Adipocyte (in vitro differentiated cells): ENCODE measurements at regions not wholly inside any gene's neighbourhood (a gene's known extent, or its start where the extent isn't known, plus 50 kb on each side); places are given as distances from the start of the nearest gene placed in this dataset.

Experiments used
- DNase-seq: peaks from one replicate; pipeline ENCODE4 v3.0.0-alpha.2; 2015; ENCODE audit warnings: low read depth
- H3K27me3 ChIP-seq: replicated peaks from 2 replicates; pipeline ENCODE4 v1.7.0; 2013; ENCODE audit warnings: mild to moderate bottlenecking, low read length, moderate library complexity; ENCODE audit not compliant: control insufficient read depth, insufficient read depth
- H3K36me3 ChIP-seq: 2 replicates; pipeline ENCODE4 v1.7.0; 2013; ENCODE audit warnings: low read length, mild to moderate bottlenecking, moderate library complexity; ENCODE audit not compliant: control insufficient read depth, insufficient read depth, severe bottlenecking
- H3K4me1 ChIP-seq: 2 replicates; pipeline ENCODE4 v1.7.0; 2013; ENCODE audit warnings: mild to moderate bottlenecking, low read length, moderate library complexity; ENCODE audit not compliant: control insufficient read depth, insufficient read depth
- H3K4me3 ChIP-seq: 2 replicates; pipeline ENCODE4 v1.7.0; 2013; ENCODE audit warnings: mild to moderate bottlenecking, low read length, moderate library complexity
- H3K9ac ChIP-seq: 2 replicates; pipeline ENCODE4 v1.7.0; 2013; ENCODE audit warnings: mild to moderate bottlenecking, low read length, moderate library complexity
- H3K9me3 ChIP-seq: 2 replicates; pipeline ENCODE4 v1.7.0; 2013; ENCODE audit warnings: mild to moderate bottlenecking, low read length, moderate library complexity; ENCODE audit not compliant: control insufficient read depth

- H3K9me3 ChIP-seq, result no peaks in the 10 kb centered on the region
- no peak overlapping the region for H3K9ac ChIP-seq
- no peaks in the 10 kb centered on the region for H3K4me1 ChIP-seq
- no peak for DNase-seq
- H3K4me3 ChIP-seq, result no peak overlapping the region
- H3K36me3 ChIP-seq, result no peaks in the 10 kb centered on the region
- no peaks in the 10 kb centered on the region for H3K27me3 ChIP-seq
Observed at GRCh38 chr2:5467178-5467905, 224.8 kb upstream of the SOX11 start.

GRCh38 chr2:5472673-5473072, 219.5 kb upstream of the SOX11 start:
- Histone ChIP-seq H3K36me3 (no peaks in the 10 kb centered on the region), H3K4me1 (no peaks in the 10 kb centered on the region), H3K4me3 (no peak overlapping the region), H3K9me3 (no peaks in the 10 kb centered on the region), H3K27me3 (no peaks in the 10 kb centered on the region), H3K9ac (no peak overlapping the region)
- DNase-seq, result no peak

GRCh38 chr2:5473635-5474034, 218.5 kb upstream of the SOX11 start:
- Histone ChIP-seq H3K4me3 (no peak overlapping the region), H3K4me1 (no peaks in the 10 kb centered on the region), H3K9ac (no peak overlapping the region), H3K9me3 (no peaks in the 10 kb centered on the region), H3K36me3 (no peaks in the 10 kb centered on the region), H3K27me3 (no peaks in the 10 kb centered on the region)
- DNase-seq, result no peak

GRCh38 chr2:5474716-5475115, 217.5 kb upstream of the SOX11 start:
- no peaks in the 10 kb centered on the region for H3K36me3 ChIP-seq
- H3K9ac ChIP-seq, result no peak overlapping the region
- no peak overlapping the region for H3K4me3 ChIP-seq
- DNase-seq, result no peak
- H3K27me3 ChIP-seq, result no peaks in the 10 kb centered on the region
- H3K4me1 ChIP-seq, result no peaks in the 10 kb centered on the region
- no peaks in the 10 kb centered on the region for H3K9me3 ChIP-seq

GRCh38 chr2:5479265-5479928, 212.8 kb upstream of the SOX11 start:
- DNase-seq, result no peak
- H3K9me3 ChIP-seq, result no peaks in the 10 kb centered on the region
- no peaks in the 10 kb centered on the region for H3K4me1 ChIP-seq
- H3K9ac ChIP-seq, result no peak overlapping the region
- no peaks in the 10 kb centered on the region for H3K27me3 ChIP-seq
- H3K36me3 ChIP-seq, result no peaks in the 10 kb centered on the region
- H3K4me3 ChIP-seq, result no peak overlapping the region

GRCh38 chr2:5482929-5483331, 209.3 kb upstream of the SOX11 start:
- no peaks in the 10 kb centered on the region for H3K36me3 ChIP-seq
- no peaks in the 10 kb centered on the region for H3K9me3 ChIP-seq
- H3K4me1 ChIP-seq, result no peaks in the 10 kb centered on the region
- H3K27me3 ChIP-seq, result no peaks in the 10 kb centered on the region
- H3K4me3 ChIP-seq, result no peak overlapping the region
- peak; percentile 16 for DNase-seq
- H3K9ac ChIP-seq, result no peak overlapping the region

GRCh38 chr2:5484868-5485267, 207.3 kb upstream of the SOX11 start:
- no peak for DNase-seq
- Histone ChIP-seq H3K36me3 (no peaks in the 10 kb centered on the region), H3K4me3 (no peak overlapping the region), H3K4me1 (no peaks in the 10 kb centered on the region), H3K9me3 (no peaks in the 10 kb centered on the region), H3K9ac (no peak overlapping the region), H3K27me3 (no peaks in the 10 kb centered on the region)

- H3K9me3 ChIP-seq, result no peaks in the 10 kb centered on the region
- H3K4me3 ChIP-seq, result no peak overlapping the region
- H3K27me3 ChIP-seq, result no peaks in the 10 kb centered on the region
- no peaks in the 10 kb centered on the region for H3K4me1 ChIP-seq
- DNase-seq, result no peak
- no peaks in the 10 kb centered on the region for H3K36me3 ChIP-seq
- H3K9ac ChIP-seq, result no peak overlapping the region
Observed at GRCh38 chr2:5491523-5491922, 200.7 kb upstream of the SOX11 start.

- H3K4me1 ChIP-seq, result no peaks in the 10 kb centered on the region
- H3K4me3 ChIP-seq, result no peak overlapping the region
- no peaks in the 10 kb centered on the region for H3K9me3 ChIP-seq
- no peaks in the 10 kb centered on the region for H3K36me3 ChIP-seq
- DNase-seq, result no peak
- no peak overlapping the region for H3K9ac ChIP-seq
- H3K27me3 ChIP-seq, result no peaks in the 10 kb centered on the region
Observed at GRCh38 chr2:5493256-5493655, 198.9 kb upstream of the SOX11 start.

GRCh38 chr2:5494212-5494611, 198.0 kb upstream of the SOX11 start:
- DNase-seq, result no peak
- Histone ChIP-seq H3K4me3 (no peak overlapping the region), H3K4me1 (no peaks in the 10 kb centered on the region), H3K9me3 (no peaks in the 10 kb centered on the region), H3K27me3 (no peaks in the 10 kb centered on the region), H3K36me3 (no peaks in the 10 kb centered on the region), H3K9ac (no peak overlapping the region)

- H3K9me3 ChIP-seq, result no peaks in the 10 kb centered on the region
- H3K27me3 ChIP-seq, result no peaks in the 10 kb centered on the region
- H3K36me3 ChIP-seq, result no peaks in the 10 kb centered on the region
- H3K9ac ChIP-seq, result no peak overlapping the region
- H3K4me3 ChIP-seq, result no peak overlapping the region
- DNase-seq, result no peak
- no peaks in the 10 kb centered on the region for H3K4me1 ChIP-seq
Observed at GRCh38 chr2:5495586-5495985, 196.6 kb upstream of the SOX11 start.

GRCh38 chr2:5497874-5498273, 194.3 kb upstream of the SOX11 start:
- peaks cover 5% of the 10 kb centered on the region for H3K9me3 ChIP-seq
- no peaks in the 10 kb centered on the region for H3K4me1 ChIP-seq
- no peaks in the 10 kb centered on the region for H3K36me3 ChIP-seq
- H3K9ac ChIP-seq, result no peak overlapping the region
- H3K4me3 ChIP-seq, result no peak overlapping the region
- H3K27me3 ChIP-seq, result no peaks in the 10 kb centered on the region
- no peak for DNase-seq
